ENCODE measurements at regions not wholly inside any gene's neighbourhood (a gene's known extent, or its start where the extent isn't known, plus 50 kb on each side); places are given as distances from the start of the nearest gene placed in this dataset.

GRCh38 chr13:97631158-97631557 lies 197.2 kb downstream of the RAP2A start:
- DNase-seq (ENCODE audit: low spot score) = no peak

- DNase-seq (ENCODE audit: low spot score) = no peak
Measured at GRCh38 chr13:97639236-97639635, 205.3 kb downstream of the RAP2A start.

- no peak for DNase-seq (ENCODE audit: low spot score)
Measured at GRCh38 chr13:97640268-97640667, 206.3 kb downstream of the RAP2A start.

DNA sequence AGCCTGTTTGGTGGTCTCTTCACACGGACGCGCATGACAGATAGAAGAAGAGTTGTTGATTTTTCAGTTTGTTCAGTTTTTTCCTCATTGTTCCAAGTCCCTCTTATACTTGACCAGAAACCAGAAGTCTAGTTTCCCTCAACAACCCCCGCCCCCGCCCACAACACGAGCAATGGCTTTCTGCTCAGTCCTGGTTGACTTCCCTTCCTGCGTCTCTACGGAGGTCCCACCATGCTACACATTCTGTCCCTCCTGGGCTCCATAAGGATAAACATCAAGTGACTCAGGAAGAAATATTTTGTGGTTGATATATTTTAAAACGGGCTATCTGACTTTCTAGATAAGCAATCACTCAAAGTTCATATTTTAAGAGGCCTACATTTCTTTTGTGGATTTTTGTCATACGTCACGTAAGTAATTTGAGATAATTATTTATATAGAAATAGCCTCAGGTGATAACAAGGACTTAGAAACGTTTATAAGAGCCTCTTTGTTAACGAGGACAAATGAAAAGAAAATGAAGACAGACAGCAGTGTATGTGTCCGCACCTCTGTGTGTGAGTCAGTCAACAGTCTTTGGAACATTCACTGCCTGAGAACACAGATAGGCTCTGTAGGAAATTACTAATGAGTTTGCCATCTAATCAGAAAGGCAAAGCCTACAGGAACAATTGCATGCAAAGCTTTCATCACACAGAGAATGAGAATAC lies 214.4 kb downstream of the RAP2A start:
- no peak for DNase-seq (ENCODE audit: low spot score)

- no peak for DNase-seq (ENCODE audit: low spot score)
Measured at GRCh38 chr13:97648881-97649224, 214.9 kb downstream of the RAP2A start.

GRCh38 chr13:97653443-97654140 lies 219.6 kb downstream of the RAP2A start:
- DNase-seq (ENCODE audit: low spot score) = no peak

DNA sequence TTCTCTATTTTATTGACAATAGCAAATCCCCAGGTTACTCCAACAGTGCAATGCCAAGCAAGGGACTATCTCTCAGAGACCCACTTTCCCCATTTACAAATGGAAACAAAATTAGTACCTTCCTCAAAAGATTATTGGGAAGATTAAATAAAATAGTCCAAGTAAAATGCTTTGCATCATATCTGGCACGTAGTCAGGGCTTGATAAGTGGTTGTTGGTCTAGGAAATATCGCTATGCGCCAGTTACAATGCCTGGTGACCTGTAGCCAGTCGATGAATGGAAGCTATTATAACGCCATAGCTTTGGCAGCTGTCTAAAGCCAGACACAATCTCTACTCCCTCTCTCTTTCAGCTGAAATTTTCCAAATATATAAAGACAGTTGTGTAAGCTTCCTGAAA lies 220.3 kb downstream of the RAP2A start:
- DNase-seq (ENCODE audit: low spot score) = no peak

DNA sequence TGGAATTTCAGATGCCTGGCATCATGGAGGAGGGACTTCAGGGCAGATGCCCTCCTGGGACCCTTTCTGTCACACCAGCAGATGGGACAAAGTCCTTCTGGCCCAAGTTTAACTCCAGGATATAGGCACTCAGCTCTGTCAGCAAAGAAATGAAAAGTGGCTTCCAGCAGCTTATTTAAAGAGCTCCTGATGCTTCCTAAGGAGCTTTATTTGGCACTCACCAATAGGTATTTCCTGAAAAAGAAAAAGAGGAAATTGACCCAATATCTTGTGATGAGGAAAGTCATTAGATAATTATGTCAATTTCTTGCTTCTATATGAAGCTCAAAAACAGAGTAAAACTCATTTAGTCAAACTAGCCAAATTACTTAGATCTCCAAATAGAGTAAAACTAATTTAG lies 224.6 kb downstream of the RAP2A start:
- DNase-seq (ENCODE audit: low spot score) = no peak

- peak; percentile 66 for DNase-seq (ENCODE audit: low spot score)
Measured at GRCh38 chr13:97659602-97660001, 225.6 kb downstream of the RAP2A start.

DNA sequence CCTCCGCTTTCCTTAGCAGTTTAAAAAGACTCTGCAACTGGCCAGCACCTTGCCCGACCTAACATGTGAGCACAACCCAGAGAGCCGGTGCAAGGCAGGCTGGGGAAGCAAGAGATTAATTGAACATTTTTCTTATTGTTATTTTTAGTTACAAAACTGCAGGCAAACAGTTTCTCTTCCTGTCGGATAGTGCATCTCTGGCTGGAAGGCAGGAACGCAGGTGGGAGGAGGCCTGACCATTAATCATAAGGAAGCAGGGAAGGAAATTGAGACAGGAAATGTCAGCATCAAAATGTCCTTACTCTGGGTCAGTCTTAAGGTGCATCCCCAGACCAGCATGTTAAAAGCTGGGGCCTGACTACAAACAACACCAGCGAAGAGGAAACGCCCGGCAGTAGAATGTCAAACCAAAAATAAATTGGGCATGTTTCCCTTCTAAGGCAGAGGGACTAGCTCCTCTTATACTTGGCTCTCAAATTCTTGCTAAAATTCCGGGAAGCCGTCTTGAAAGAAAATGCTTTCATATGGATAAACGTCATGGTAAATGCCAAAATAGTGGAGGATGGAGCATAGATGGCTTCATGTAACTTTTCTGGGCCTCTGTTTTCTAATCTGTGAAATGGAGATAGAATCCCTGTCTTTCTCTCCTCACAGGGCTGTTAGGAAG lies 226.8 kb downstream of the RAP2A start:
- DNase-seq (ENCODE audit: low spot score) = no peak

DNA sequence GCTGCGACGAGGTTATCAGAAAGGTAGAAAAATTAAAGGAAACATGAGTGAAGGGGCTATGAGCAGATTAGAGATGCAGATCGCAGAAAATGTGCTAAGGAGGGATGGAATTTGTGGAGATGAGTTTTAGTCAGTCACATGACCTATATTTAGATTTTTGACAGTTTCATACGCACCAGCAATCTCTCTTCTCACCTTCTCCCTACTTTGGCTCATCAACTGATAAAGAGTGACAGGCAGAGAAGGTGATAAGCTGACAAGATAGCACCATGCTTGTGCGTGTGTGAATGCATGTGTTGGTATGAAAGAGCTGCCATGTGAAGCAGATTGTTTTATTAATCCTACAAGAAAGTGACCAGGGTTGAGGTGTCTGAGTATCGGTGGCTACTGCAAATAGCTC lies 252.6 kb downstream of the RAP2A start:
- no peak for DNase-seq (ENCODE audit: low spot score)

DNA sequence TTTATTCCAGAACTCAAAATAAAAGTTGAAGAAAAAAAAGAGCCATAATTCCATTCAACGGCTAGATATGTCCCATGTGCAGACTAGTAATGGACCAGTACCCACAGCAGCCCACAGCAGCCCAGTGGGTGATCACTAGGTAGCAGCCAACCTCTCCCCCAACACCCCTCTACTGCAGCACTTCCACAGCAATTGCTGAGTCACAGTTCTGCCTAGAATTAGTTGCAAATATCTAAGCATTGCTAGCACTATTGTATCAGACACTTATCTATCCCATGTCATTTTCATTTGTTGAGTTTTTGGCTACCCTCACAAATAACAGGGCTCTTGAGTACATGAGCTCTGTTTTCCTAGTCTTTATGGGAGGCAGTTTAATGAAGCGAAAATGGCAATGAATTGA lies 258.7 kb downstream of the RAP2A start:
- DNase-seq (ENCODE audit: low spot score) = no peak

DNA sequence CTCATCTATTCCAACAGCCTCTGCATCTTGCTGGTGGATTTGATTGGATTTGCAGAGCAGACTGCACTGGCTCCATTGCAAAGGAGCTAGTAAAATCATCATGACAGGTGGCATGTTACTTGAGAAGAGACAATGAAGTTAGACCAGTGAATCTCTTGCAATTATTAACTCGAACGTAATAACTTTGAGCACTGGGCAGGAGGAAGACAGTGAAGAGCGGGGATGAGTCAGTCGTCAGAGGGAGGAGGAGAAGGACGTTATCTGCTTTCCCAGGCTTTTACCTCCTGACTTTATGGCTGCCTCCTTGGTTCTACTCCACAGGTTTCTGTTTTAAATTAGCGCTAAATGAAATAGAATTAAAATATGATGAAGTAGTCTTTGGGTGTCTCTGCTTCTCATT lies 257.8 kb upstream of the IPO5 start:
- DNase-seq (ENCODE audit: low spot score) = no peak

GRCh38 chr13:97696921-97697320 lies 256.6 kb upstream of the IPO5 start:
- DNase-seq (ENCODE audit: low spot score) = peak; percentile 53

DNA sequence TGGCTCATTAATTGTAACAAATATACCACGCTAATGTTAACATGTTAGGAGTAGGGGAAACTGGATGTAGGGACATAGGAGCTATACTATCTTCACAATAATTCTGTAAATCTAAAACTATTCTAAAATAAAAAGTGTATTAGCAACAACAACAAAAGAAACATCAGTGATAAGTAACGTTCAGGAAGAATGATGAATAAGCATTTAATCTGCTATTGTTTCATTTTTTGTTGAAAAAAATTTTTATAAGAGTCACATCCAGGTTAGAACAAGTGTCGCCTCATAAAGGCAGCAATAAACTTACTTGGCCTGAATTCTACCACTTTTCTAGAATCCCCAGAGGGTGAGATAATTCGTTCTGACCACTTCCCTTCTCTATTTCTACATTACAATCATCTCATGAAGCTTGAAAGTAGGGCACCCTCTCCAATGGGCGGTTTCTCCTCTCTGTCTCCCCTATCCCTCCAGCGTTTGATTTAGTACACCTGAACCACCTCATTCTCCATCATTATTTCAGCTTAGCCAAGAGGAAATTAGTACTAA lies 253.1 kb upstream of the IPO5 start:
- DNase-seq (ENCODE audit: low spot score) = no peak

- no peak for DNase-seq (ENCODE audit: low spot score)
Measured at GRCh38 chr13:97702614-97703013, 250.9 kb upstream of the IPO5 start.

DNA sequence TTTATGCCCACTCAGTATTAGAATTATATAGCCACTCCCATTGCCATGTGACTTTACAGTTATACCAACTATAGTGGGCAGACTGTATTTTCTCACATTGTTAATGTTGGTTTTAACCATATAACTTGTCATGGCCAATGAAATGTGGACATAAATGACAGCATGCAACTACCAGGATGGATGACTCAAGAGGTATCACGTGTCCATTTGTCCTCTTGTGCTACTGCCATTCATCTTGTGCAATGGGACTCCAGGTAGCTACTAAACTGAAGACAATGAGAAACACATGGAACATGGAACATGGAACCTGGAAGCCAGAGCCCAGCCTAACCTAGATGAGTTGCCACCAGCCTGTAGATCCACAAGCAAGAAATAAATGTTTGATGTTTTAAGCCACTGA lies 242.7 kb upstream of the IPO5 start:
- no peak for DNase-seq (ENCODE audit: low spot score)

- no peak for DNase-seq (ENCODE audit: low spot score)
Measured at GRCh38 chr13:97712770-97713169, 240.7 kb upstream of the IPO5 start.

DNA sequence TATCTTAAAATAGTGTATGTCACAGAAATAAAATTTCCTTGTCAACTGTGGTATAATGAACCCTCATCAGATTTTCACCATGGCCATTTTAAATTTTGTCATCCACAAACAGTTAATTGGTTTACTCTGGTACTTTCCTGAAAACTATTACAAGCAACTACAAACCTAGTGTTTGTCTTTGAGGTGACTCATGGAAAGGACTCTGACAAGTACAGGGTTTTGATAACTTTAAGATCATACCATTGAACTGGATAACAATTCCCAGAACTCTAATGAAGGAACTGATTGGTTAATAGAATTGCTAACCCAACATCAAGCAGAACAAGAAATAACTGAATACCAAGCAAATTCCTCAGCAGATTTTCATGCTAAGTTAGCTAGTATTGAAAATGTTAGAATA lies 237.7 kb upstream of the IPO5 start:
- DNase-seq (ENCODE audit: low spot score) = no peak

GRCh38 chr13:97716746-97717145 lies 236.7 kb upstream of the IPO5 start:
- DNase-seq (ENCODE audit: low spot score) = no peak

GRCh38 chr13:97719736-97720135 lies 233.7 kb upstream of the IPO5 start:
- no peak for DNase-seq (ENCODE audit: low spot score)

- DNase-seq (ENCODE audit: low spot score) = no peak
Measured at GRCh38 chr13:97720896-97721295, 232.6 kb upstream of the IPO5 start.

- DNase-seq (ENCODE audit: low spot score) = no peak
Measured at GRCh38 chr13:97723655-97724054, 229.8 kb upstream of the IPO5 start.

All from D341Med (cell line).